ENCODE measurements at regions not wholly inside any gene's neighbourhood (a gene's known extent, or its start where the extent isn't known, plus 50 kb on each side); places are given as distances from the start of the nearest gene placed in this dataset.

GRCh38 chr13:70732611-70733010 lies 624.4 kb upstream of the KLHL1 start:
- no peak for TF ChIP-seq ZFX (IDR thresholded peaks at IDR 0.05; ENCODE audit: borderline replicate concordance)
- TF ChIP-seq CTCF (IDR thresholded peaks at IDR 0.05) = no peak
